ENCODE measurements at regions not wholly inside any gene's neighbourhood (a gene's known extent, or its start where the extent isn't known, plus 50 kb on each side); places are given as distances from the start of the nearest gene placed in this dataset.

DNA sequence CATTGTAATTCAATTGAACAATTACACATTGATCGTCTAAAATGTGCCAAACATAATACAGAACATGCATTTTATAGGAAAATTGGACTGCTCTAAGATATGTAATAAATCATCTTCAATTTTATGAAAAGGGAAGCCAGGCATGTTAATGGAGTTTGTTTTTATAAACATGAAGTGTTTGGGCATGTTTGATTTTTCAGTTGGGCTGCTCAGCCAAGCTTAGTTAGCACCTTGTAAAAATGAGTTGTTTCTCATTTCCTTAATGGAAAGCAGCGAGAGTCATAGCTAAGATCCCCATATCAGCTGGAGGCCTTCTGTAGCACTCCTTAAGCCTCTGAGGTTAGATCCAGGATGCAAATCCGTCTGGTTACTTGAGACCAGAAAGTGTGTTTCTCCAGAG is 422.3 kb downstream of the SPRY2 start:
- Histone ChIP-seq H3K9ac (ENCODE audit: low read depth, low read length, poor library complexity) (no peak overlapping the region), H4K91ac (ENCODE audit: low read depth, low read length, poor library complexity) (no peak overlapping the region), H3K4ac (ENCODE audit: low read length) (no peak overlapping the region), H2AK5ac (ENCODE audit: low read depth, low read length) (no peak overlapping the region), H2BK12ac (ENCODE audit: low read length) (no peak overlapping the region), H2BK120ac (ENCODE audit: low read depth, low read length) (no peak overlapping the region), H3K27ac (replicated peaks; ENCODE audit: low read length) (no peak overlapping the region), H2BK5ac (ENCODE audit: low read length) (no peak overlapping the region), H3K23ac (ENCODE audit: low read depth, low read length, poor library complexity) (no peak overlapping the region), H2AFZ (ENCODE audit: low read length) (peak overlapping the region; percentile 48), H3K4me3 (ENCODE audit: low read length in 2 of 2) (no peak overlapping the region), H3K4me2 (ENCODE audit: insufficient read depth, low read length, poor library complexity, severe bottlenecking) (no peak overlapping the region), H3K79me1 (ENCODE audit: low read depth, low read length) (no peaks in the 10 kb centered on the region), H3K9me3 (replicated peaks in 1 of 2; ENCODE audit: control insufficient read depth in 2 of 2, insufficient read depth in 1 of 2, low read depth in 1 of 2, low read length in 2 of 2) (peaks cover 0 to 8% of the 10 kb centered on the region in 2 donors), H2BK15ac (ENCODE audit: low read length) (no peak overlapping the region), H3K4me1 (ENCODE audit: control insufficient read depth in 2 of 2, insufficient read depth in 1 of 2, low read depth in 1 of 2, low read length in 2 of 2) (peaks cover 2% of the 10 kb centered on the region in 2 donors), H3K27me3 (ENCODE audit: control insufficient read depth in 3 of 3, insufficient read depth in 3 of 3, low read depth in 1 of 3, low read length in 3 of 3) (no peaks in the 10 kb centered on the region), H4K8ac (ENCODE audit: low read depth, low read length) (no peak overlapping the region), H3K18ac (ENCODE audit: low read length) (no peak overlapping the region), H3K14ac (ENCODE audit: low read length) (no peak overlapping the region), H3K36me3 (replicated peaks in 1 of 2; ENCODE audit: control insufficient read depth in 2 of 2, insufficient read depth in 2 of 2, low read length in 2 of 2) (no peaks in the 10 kb centered on the region)
- no CpG with 5 or more reads among the region's 3 CpGs for WGBS, 2 donors (ENCODE audit: extremely low coverage in 2 of 2, insufficient read length in 2 of 2, insufficient replicate concordance in 1 of 2)
- no peak for DNase-seq (ENCODE audit: low spot score)

DNA sequence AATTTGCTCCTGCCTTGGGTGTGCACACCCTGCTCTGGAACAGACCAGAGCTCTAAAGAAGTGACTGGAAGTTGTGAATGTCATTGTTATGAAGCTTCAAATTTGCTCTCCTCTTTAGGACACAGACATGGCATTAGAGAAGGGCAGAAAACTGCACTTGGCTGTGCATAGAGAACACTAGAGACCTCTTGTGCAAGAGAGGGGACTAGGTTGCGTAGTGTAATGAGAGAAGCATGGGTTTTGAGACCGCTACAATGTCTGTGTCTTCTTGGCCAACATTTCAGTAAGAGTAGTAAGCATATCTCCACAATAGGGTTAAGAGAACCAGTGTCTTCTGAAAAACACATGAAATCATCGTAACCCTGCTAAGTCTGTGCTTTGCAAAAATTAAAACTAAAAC is 423.3 kb downstream of the SPRY2 start:
- Histone ChIP-seq H2AFZ (ENCODE audit: low read length) (no peak overlapping the region), H3K4me3 (ENCODE audit: low read length in 2 of 2) (no peak overlapping the region), H3K79me1 (ENCODE audit: low read depth, low read length) (no peaks in the 10 kb centered on the region), H3K4me1 (ENCODE audit: control insufficient read depth in 2 of 2, insufficient read depth in 1 of 2, low read depth in 1 of 2, low read length in 2 of 2) (peaks cover 2% of the 10 kb centered on the region in 2 donors), H2BK5ac (ENCODE audit: low read length) (no peak overlapping the region), H3K9ac (ENCODE audit: low read depth, low read length, poor library complexity) (no peak overlapping the region), H4K91ac (ENCODE audit: low read depth, low read length, poor library complexity) (no peak overlapping the region), H3K18ac (ENCODE audit: low read length) (no peak overlapping the region), H3K23ac (ENCODE audit: low read depth, low read length, poor library complexity) (no peak overlapping the region), H3K27me3 (ENCODE audit: control insufficient read depth in 3 of 3, insufficient read depth in 3 of 3, low read depth in 1 of 3, low read length in 3 of 3) (no peaks in the 10 kb centered on the region), H3K27ac (replicated peaks; ENCODE audit: low read length) (no peak overlapping the region), H4K8ac (ENCODE audit: low read depth, low read length) (no peak overlapping the region), H3K4me2 (ENCODE audit: insufficient read depth, low read length, poor library complexity, severe bottlenecking) (no peak overlapping the region), H3K9me3 (replicated peaks in 1 of 2; ENCODE audit: control insufficient read depth in 2 of 2, insufficient read depth in 1 of 2, low read depth in 1 of 2, low read length in 2 of 2) (peaks cover 0 to 8% of the 10 kb centered on the region in 2 donors), H2AK5ac (ENCODE audit: low read depth, low read length) (no peak overlapping the region), H2BK12ac (ENCODE audit: low read length) (no peak overlapping the region), H2BK120ac (ENCODE audit: low read depth, low read length) (no peak overlapping the region), H3K14ac (ENCODE audit: low read length) (no peak overlapping the region), H2BK15ac (ENCODE audit: low read length) (no peak overlapping the region), H3K36me3 (replicated peaks in 1 of 2; ENCODE audit: control insufficient read depth in 2 of 2, insufficient read depth in 2 of 2, low read length in 2 of 2) (no peaks in the 10 kb centered on the region), H3K4ac (ENCODE audit: low read length) (no peak overlapping the region)
- no CpG with 5 or more reads among the region's 3 CpGs for WGBS, 2 donors (ENCODE audit: extremely low coverage in 2 of 2, insufficient read length in 2 of 2, insufficient replicate concordance in 1 of 2)
- DNase-seq (ENCODE audit: low spot score) = no peak

DNA sequence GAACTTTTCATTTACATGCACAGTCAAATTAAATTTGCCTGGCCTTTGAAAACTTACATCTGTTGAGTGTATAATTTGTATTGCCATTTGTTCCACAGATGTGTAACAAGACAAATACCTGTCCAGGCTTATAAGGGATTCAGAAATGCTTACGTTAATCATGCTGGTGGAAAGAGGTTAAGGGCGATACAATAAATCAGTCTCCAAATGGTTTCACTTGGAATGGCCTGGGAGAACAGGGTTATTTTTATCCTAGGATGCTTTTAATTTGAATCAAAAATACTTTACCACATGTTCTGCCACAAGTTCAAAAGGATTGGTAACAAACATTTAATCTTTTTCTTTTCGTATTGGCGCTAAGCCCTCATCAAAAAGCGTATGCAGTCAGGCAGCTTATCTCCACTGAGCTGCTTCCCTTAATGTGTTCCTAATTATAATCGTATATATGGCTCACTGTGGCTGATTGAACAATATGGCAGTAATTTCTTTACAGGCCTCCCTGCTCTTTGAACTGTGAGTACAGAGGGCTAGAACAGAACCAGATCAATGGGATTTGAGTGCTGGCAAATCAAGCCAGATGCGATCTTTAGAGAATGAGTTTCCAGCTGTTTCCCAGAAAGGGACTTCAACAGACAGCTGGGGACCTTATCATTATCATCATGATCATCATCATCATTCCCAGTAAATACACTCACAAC is 425.7 kb downstream of the SPRY2 start:
- no peak for DNase-seq (ENCODE audit: low spot score)

GRCh38 chr13:79913141-79913827 is 427.6 kb downstream of the SPRY2 start:
- H3K9ac ChIP-seq (ENCODE audit: low read depth, low read length, poor library complexity) = no peak overlapping the region
- H3K36me3 ChIP-seq (replicated peaks in 1 of 2; ENCODE audit: control insufficient read depth in 2 of 2, insufficient read depth in 2 of 2, low read length in 2 of 2) = no peaks in the 10 kb centered on the region
- no peak overlapping the region for H4K91ac ChIP-seq (ENCODE audit: low read depth, low read length, poor library complexity)
- no peak overlapping the region for H3K4ac ChIP-seq (ENCODE audit: low read length)
- no peak overlapping the region for H3K23ac ChIP-seq (ENCODE audit: low read depth, low read length, poor library complexity)
- H2BK12ac ChIP-seq (ENCODE audit: low read length) = no peak overlapping the region
- H2AFZ ChIP-seq (ENCODE audit: low read length) = no peak overlapping the region
- no peak overlapping the region for H3K27ac ChIP-seq (replicated peaks; ENCODE audit: low read length)
- WGBS, 2 donors (ENCODE audit: extremely low coverage in 2 of 2, insufficient read length in 2 of 2, insufficient replicate concordance in 1 of 2) = no CpG with 5 or more reads among the region's 1 CpG
- H3K9me3 ChIP-seq (replicated peaks in 1 of 2; ENCODE audit: control insufficient read depth in 2 of 2, insufficient read depth in 1 of 2, low read depth in 1 of 2, low read length in 2 of 2) = no peaks in the 10 kb centered on the region
- no peaks in the 10 kb centered on the region for H3K27me3 ChIP-seq (ENCODE audit: control insufficient read depth in 3 of 3, insufficient read depth in 3 of 3, low read depth in 1 of 3, low read length in 3 of 3)
- peaks cover 0 to 2% of the 10 kb centered on the region in 2 donors for H3K4me1 ChIP-seq (ENCODE audit: control insufficient read depth in 2 of 2, insufficient read depth in 1 of 2, low read depth in 1 of 2, low read length in 2 of 2)
- H2BK5ac ChIP-seq (ENCODE audit: low read length) = no peak overlapping the region
- no peak overlapping the region for H2BK15ac ChIP-seq (ENCODE audit: low read length)
- no peak overlapping the region for H4K8ac ChIP-seq (ENCODE audit: low read depth, low read length)
- no peak overlapping the region for H3K4me2 ChIP-seq (ENCODE audit: insufficient read depth, low read length, poor library complexity, severe bottlenecking)
- H3K14ac ChIP-seq (ENCODE audit: low read length) = no peak overlapping the region
- H2AK5ac ChIP-seq (ENCODE audit: low read depth, low read length) = no peak overlapping the region
- H3K4me3 ChIP-seq (ENCODE audit: low read length in 2 of 2) = no peak overlapping the region
- H3K18ac ChIP-seq (ENCODE audit: low read length) = no peak overlapping the region
- H2BK120ac ChIP-seq (ENCODE audit: low read depth, low read length) = no peak overlapping the region
- H3K79me1 ChIP-seq (ENCODE audit: low read depth, low read length) = no peaks in the 10 kb centered on the region
- no peak for DNase-seq (ENCODE audit: low spot score)

More for the DNA sequence above, 425.7 kb downstream of the SPRY2 start:
- Histone ChIP-seq H4K8ac (ENCODE audit: low read depth, low read length) (no peak overlapping the region), H3K9ac (ENCODE audit: low read depth, low read length, poor library complexity) (no peak overlapping the region), H3K14ac (ENCODE audit: low read length) (no peak overlapping the region), H3K36me3 (replicated peaks in 1 of 2; ENCODE audit: control insufficient read depth in 2 of 2, insufficient read depth in 2 of 2, low read length in 2 of 2) (no peaks in the 10 kb centered on the region), H2AK5ac (ENCODE audit: low read depth, low read length) (no peak overlapping the region), H3K4me1 (ENCODE audit: control insufficient read depth in 2 of 2, insufficient read depth in 1 of 2, low read depth in 1 of 2, low read length in 2 of 2) (peaks cover 2% of the 10 kb centered on the region in 2 donors), H2BK12ac (ENCODE audit: low read length) (no peak overlapping the region), H4K91ac (ENCODE audit: low read depth, low read length, poor library complexity) (no peak overlapping the region), H3K9me3 (replicated peaks in 1 of 2; ENCODE audit: control insufficient read depth in 2 of 2, insufficient read depth in 1 of 2, low read depth in 1 of 2, low read length in 2 of 2) (no peaks in the 10 kb centered on the region), H3K27ac (replicated peaks; ENCODE audit: low read length) (no peak overlapping the region), H2BK5ac (ENCODE audit: low read length) (no peak overlapping the region), H2AFZ (ENCODE audit: low read length) (peak overlapping the region; percentile 52), H2BK120ac (ENCODE audit: low read depth, low read length) (no peak overlapping the region), H3K4me3 (ENCODE audit: low read length in 2 of 2) (no peak overlapping the region), H3K23ac (ENCODE audit: low read depth, low read length, poor library complexity) (no peak overlapping the region), H3K27me3 (ENCODE audit: control insufficient read depth in 3 of 3, insufficient read depth in 3 of 3, low read depth in 1 of 3, low read length in 3 of 3) (no peaks in the 10 kb centered on the region), H2BK15ac (ENCODE audit: low read length) (no peak overlapping the region), H3K4me2 (ENCODE audit: insufficient read depth, low read length, poor library complexity, severe bottlenecking) (no peak overlapping the region), H3K4ac (ENCODE audit: low read length) (no peak overlapping the region), H3K79me1 (ENCODE audit: low read depth, low read length) (no peaks in the 10 kb centered on the region), H3K18ac (ENCODE audit: low read length) (no peak overlapping the region)
- no CpG with 5 or more reads among the region's 7 CpGs for WGBS, 2 donors (ENCODE audit: extremely low coverage in 2 of 2, insufficient read length in 2 of 2, insufficient replicate concordance in 1 of 2)

All from neuronal stem cell (in vitro differentiated cells).